HG02623 (cell line): ENCODE measurements at regions not wholly inside any gene's neighbourhood (a gene's known extent, or its start where the extent isn't known, plus 50 kb on each side); places are given as distances from the start of the nearest gene placed in this dataset.

Experiments used
- ATAC-seq: cut with Tn5 transposase; IDR thresholded peaks from one replicate; pipeline ENCODE4 v1.9.1; 2021; ENCODE audit warnings: moderate library complexity; ENCODE audit not compliant: unreplicated experiment

DNA sequence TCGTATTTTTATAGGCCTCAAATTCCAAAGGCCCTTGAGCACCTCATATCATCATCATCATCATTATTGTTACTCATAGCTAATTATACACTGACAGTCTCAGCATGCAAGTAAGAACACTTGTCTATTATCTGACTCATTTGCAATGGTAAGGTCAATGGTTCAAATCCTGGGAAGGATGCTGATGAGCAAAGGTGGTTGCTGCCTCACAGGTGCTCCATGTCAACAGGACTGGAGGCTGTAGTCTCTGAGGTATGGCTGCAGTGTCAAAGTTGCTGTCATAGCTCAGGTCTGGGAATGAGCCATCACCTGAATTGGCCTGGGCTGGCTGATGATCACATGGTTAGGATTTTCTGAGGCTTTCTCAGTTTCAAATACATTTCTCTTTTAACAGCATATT, 379.3 kb downstream of the BCL11A start:
- no peak for ATAC-seq

DNA sequence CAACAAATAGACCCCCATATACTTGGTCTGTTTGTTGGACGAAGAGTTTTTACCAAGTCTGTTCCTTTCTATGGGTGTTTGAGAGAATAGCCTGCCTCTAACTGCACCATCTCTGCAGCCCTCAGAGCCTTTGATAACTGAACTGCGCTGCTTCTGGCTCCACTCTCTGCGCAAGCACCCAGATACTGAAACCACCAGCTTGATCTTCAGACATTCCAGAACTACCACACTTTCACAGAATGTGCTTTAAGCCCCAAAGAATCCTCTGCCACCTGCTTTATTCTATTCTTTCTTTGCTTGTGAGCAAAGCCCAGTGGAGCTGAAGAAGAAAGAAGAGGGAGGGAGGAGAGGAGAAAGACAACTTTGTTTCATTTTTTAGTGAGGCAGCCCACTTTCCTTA, 380.7 kb downstream of the BCL11A start:
- ATAC-seq, result no peak

GRCh38 chr2:60170272-60170671, 383.2 kb downstream of the BCL11A start:
- ATAC-seq, result no peak

- ATAC-seq, result no peak
Measured at GRCh38 chr2:60168247-60168646, 385.2 kb downstream of the BCL11A start.

GRCh38 chr2:60167089-60167488, 386.4 kb downstream of the BCL11A start:
- no peak for ATAC-seq

- ATAC-seq, result no peak
Measured at GRCh38 chr2:60163691-60164090, 389.8 kb downstream of the BCL11A start.

DNA sequence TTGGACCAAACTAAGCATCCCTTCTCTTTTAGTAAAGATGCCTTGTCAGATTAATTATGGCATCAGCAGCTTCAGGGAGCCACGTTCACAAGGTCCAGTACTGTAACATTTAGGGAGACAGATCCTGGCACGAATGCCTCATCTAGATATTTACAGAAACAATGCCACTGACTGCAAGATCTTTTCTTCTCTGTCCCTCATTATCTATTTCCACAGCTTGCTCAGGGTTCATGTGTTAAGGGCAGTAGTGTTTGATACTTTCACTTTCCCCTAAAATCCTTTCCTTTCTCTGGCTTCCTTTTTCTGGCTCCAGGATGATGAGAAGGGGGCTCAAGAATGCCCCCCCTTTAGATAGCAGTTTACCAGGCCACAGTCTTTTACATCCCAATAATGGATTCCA, 393.9 kb downstream of the BCL11A start:
- ATAC-seq, result no peak

- peak; percentile 77 for ATAC-seq
Measured at GRCh38 chr2:60158262-60158661, 395.2 kb downstream of the BCL11A start.

DNA sequence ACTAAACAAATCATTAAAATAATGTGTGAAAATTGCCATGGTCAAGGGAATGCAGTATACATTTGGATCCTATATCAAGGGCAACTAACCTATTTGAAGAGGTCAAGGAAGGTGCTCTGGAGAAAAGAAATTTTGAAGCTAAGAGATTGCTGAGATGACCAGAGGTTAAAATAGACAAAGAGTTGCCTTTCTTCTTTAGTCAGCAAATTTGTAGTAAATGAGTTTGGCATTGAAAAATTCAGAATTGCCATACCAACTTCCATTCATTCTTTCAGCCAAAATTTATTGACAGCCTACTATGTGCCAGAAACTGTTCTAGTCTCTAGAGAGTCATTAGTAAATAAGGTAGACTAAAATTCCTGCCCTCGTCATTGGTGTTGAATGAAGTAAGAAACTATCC, 396.2 kb downstream of the BCL11A start:
- ATAC-seq, result no peak

DNA sequence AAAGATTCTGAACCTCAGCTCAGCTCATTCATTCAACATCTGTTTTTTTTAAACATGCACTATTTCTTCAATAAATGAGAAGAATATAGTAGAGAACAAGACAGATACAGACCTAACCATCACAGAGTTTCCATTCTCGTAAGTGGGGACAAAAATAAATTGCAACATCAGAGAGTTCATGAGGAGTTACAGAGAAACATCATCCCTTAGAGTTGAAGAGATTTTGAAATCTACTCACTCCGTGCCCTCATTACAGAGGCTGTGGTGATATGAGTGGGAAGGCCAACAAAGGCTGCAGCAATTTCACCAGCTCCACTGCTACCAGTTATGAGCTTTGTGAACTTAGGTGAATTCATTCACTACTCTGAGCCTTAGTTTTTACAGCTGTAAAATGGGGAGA, 399.3 kb downstream of the BCL11A start:
- ATAC-seq, result no peak

DNA sequence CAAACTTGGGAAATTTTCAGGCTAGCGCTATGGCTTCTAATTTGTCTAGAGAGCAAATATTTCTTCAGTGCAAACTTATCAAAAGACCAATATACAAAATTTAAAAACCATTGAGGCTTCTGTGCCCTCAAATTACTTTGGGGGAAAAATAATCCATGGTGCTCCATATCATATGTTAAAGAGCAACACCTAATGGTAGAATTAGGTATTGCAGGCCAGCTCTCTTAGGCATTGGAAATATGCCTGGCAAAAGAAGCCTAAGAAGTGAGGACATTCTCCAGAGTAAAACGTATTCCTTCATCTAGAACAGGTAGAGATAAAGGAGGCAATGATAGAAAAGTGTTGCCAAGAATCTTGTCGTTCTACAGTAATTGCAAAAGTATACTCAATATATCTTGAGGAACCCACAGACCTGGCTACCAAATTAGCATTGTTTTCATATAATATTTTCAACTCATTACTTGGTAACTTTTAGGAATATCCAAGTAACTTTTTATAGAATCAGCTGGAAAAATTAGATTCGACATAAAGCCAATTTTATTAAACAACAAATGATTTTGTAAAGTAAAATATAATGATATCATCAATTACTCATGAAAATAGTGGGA, 401.1 kb downstream of the BCL11A start:
- no peak for ATAC-seq

DNA sequence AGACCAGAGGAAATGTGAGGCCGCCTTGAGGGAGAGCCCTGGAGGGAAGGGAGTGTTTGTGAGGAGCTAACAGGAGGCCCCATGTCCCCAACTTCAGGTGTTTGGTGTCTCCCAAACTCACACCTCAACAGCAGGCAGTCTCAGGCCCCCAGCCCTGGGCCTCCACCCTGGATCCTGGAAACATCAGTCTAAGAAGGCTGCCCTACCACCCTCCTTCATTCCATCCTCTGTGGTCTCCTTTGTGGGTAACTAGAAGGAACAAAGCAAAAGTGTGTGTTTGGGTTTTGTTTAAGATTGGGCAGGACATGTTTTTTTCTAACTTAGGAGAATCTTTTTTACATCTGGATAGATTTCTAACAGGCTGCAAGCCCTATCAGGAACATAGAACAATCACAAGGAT, 404.3 kb downstream of the BCL11A start:
- no peak for ATAC-seq

- no peak for ATAC-seq
Measured at GRCh38 chr2:60148716-60149115, 404.7 kb downstream of the BCL11A start.

GRCh38 chr2:60140185-60140584, 413.3 kb downstream of the BCL11A start:
- no peak for ATAC-seq

DNA sequence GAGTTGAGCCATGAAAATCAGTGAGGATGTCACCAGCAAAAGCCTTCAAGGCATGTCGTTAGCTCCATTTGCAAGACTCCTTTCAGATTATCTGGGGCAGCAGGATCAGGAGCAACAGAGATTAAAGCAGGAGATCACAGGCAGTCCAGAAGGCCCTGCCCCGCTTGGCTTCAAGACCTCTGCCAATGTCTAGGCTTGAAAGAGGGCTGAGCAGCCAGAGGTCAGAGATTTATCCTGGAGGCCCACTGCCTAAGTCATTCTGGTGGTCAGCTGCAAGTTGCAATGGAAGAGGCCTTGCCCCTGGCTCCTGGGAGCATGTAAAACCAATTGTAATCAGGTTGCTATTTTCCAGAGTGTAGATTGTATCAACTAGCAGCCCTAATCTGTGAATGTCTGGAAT, 416.5 kb downstream of the BCL11A start:
- ATAC-seq, result no peak

- ATAC-seq, result no peak
Measured at GRCh38 chr2:60127191-60127590, 426.3 kb downstream of the BCL11A start.

DNA sequence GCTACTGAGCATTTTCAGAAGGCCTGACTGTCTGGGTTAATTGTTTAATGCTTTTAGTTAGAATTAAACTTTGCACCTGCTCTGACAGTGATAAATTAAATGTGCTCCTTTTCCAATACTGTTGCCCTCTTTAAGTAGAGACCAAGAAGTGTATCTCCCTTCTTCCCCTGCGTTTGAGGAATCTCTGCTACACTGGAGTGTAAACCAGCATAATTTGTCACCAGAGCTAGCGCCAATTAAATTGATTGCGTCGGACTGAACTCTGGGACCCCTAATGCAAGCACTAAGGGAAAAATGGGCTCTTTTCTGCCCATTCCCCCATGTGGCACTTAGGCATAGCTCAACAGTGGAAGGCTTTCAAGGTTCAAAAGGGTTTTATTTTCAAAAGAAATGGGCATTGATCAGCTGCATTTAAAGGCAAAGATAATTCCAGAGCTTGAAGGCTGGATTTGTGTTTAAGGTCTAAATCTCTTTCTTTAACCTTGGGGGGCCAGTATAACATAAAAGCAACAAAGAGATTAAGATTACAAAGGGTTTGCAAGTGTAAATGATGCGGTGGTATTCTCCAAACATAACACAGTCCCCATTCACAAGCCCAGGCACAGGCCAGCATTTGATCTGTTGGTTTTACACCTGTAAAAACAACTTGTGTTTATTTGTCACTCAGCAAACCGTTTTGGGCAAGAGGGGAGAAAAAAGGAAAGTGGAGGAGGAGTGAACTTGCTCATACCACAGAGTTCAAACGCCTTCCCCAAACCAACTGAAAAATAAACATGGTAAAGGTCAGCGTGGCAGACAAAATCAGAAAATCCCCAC, 427.6 kb downstream of the BCL11A start:
- ATAC-seq, result no peak

- no peak for ATAC-seq
Measured at GRCh38 chr2:60119778-60120177, 433.7 kb downstream of the BCL11A start.

DNA sequence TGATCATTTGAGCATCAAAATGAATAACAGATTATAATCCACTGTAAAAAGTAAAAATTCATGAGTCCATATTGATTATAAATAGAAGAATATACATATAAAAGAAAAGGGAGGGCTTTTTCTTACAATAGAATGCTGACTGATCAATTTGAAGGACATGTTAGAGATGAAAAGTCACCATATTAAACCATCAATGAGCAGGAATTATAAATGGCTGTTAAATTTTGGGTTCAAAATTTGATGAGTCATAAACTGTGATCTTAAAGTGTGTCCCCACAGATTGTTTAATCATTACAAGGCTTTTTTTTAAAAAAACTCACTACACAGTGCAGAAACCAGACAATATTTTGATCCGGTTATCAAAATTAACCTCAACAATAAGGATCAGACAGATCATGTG, 434.5 kb downstream of the BCL11A start:
- no peak for ATAC-seq

DNA sequence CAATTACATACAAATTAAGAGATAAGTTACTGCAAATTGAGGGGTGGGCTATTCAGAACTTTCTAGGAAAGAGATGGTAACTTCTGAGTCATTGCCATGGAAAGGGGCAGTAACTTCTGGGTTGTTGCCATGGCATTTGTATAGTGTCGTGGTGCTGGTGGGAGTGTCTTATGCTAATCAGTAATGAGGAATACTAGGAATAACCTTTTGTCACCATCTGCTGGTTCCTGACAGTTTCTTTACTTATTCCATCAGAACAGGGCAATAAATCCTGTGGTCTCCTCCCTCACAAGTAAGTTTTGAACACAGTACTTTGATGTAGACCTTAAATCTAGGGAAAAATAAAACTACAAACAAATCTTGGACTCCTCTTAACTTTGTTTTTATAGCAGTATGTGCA, 435.4 kb downstream of the BCL11A start:
- no peak for ATAC-seq

GRCh38 chr2:60116161-60116875, 437.1 kb downstream of the BCL11A start:
- no peak for ATAC-seq

DNA sequence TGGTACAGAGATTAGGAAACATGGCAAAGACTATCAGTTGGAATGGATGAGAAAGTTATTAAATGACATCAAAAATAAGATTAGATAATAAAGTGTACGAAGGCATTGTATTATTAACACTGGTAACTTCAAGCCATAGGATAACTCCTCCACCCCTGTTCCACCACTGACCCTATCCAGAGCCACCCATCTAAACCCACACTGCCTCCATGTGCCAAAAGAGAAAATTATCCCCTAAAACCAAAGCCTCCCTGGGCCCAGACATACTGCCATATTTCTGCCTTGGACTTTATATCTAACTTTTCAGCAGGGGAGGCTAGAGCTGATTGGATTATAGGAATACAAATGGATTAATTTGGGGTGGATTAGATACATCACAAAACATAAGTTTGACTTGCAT, 443.7 kb downstream of the BCL11A start:
- no peak for ATAC-seq
